Stomach (tissue), 4 donors: ENCODE measurements at regions not wholly inside any gene's neighbourhood (a gene's known extent, or its start where the extent isn't known, plus 50 kb on each side); places are given as distances from the start of the nearest gene placed in this dataset.

Experiments
- CTCF ChIP-seq, 7 experiments: fragments of 450-650 bp in 4 of 7; fragments of 200-600 bp in 3 of 7; sonication (generic) in 3 of 7; IDR thresholded peaks; one replicate each; pipeline ENCODE4 v1.5.1; 2016 to 2019; ENCODE audit warnings: antibody characterized with exemption in 7 of 7, control low read depth in 2 of 7, mild to moderate bottlenecking in 1 of 7
- POLR2A ChIP-seq, 4 donors: fragments of 450-650 bp; IDR thresholded peaks; one replicate each; pipeline ENCODE4 v1.6.1; 2016; ENCODE audit warnings: antibody characterized with exemption in 4 of 4, control low read depth in 2 of 4, mild to moderate bottlenecking in 1 of 4, moderate library complexity in 1 of 4
- POLR2AphosphoS5 ChIP-seq, 3 donors: sonication (generic); formaldehyde crosslinking; IDR thresholded peaks; one replicate each; pipeline ENCODE4 v1.6.1; 2016; ENCODE audit warnings: antibody characterized with exemption in 3 of 3

DNA sequence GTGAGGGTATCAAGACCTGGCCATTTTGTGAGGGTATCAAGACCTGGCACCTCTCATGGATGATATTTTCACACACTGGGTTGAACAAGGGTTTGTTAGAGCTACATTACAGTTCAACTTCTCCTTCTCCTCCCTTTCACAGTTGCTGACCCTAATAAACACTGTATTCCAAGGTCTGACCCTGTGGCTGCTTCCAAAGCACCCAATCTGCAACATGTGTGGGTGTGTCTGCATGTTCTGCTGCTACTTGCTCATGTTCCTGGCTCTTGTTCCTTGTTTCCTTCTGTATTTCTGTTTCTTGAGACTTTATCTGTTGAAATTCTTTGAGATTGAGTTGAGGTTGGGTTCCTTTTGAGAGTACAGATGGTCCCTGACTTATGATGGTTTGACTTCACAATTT is 162.1 kb upstream of the GMDS start:
- no peak for TF ChIP-seq POLR2A (IDR thresholded peaks at IDR 0.05)
- no peak for TF ChIP-seq CTCF (IDR thresholded peaks at IDR 0.05)
- TF ChIP-seq POLR2AphosphoS5 (IDR thresholded peaks at IDR 0.05): no peak
